ENCODE measurements at regions not wholly inside any gene's neighbourhood (a gene's known extent, or its start where the extent isn't known, plus 50 kb on each side); places are given as distances from the start of the nearest gene placed in this dataset.
"Not testable (repeated sequence)": the region's sequence is repeated elsewhere in the genome, so short reads cannot be mapped to it uniquely, and the experiment has no call there.

- DNase-seq, result no peak
These were observed 749.4 kb downstream of the XPNPEP1 start for GRCh38 chr10:109173937-109174336.

GRCh38 chr10:109173121-109173520 lies 750.2 kb downstream of the XPNPEP1 start:
- DNase-seq, result no peak

GRCh38 chr10:109166935-109167334 lies 756.4 kb downstream of the XPNPEP1 start:
- DNase-seq, result no peak

GRCh38 chr10:109159351-109159750 lies 764.0 kb downstream of the XPNPEP1 start:
- DNase-seq, result no peak

GRCh38 chr10:109156396-109156795 lies 766.9 kb downstream of the XPNPEP1 start:
- no peak for DNase-seq

- no peak for DNase-seq
These were observed 773.5 kb downstream of the XPNPEP1 start for GRCh38 chr10:109149666-109150350.

GRCh38 chr10:109127363-109127762 lies 795.9 kb downstream of the XPNPEP1 start:
- DNase-seq, result no peak

GRCh38 chr10:109126541-109126940 lies 796.8 kb downstream of the XPNPEP1 start:
- no peak for DNase-seq

GRCh38 chr10:109126016-109126415 lies 797.3 kb downstream of the XPNPEP1 start:
- no peak for DNase-seq

- DNase-seq, result no peak
These were observed 808.1 kb downstream of the XPNPEP1 start for GRCh38 chr10:109115179-109115578.

GRCh38 chr10:109114579-109114978 lies 808.7 kb downstream of the XPNPEP1 start:
- DNase-seq, result no peak

GRCh38 chr10:109106604-109107003 lies 816.7 kb downstream of the XPNPEP1 start:
- DNase-seq, result no peak

- DNase-seq, result no peak
These were observed 817.6 kb downstream of the XPNPEP1 start for GRCh38 chr10:109105725-109106124.

GRCh38 chr10:109104806-109105205 lies 818.5 kb downstream of the XPNPEP1 start:
- DNase-seq, result no peak

- no peak for DNase-seq
These were observed 820.0 kb downstream of the XPNPEP1 start for GRCh38 chr10:109103278-109103677.

GRCh38 chr10:109089779-109090178 lies 833.5 kb downstream of the XPNPEP1 start:
- DNase-seq, result no peak

GRCh38 chr10:109071539-109071938 lies 851.8 kb downstream of the XPNPEP1 start:
- no peak for DNase-seq

- no peak for DNase-seq
These were observed 852.8 kb downstream of the XPNPEP1 start for GRCh38 chr10:109070492-109070891.

- no peak for DNase-seq
These were observed 856.3 kb downstream of the XPNPEP1 start for GRCh38 chr10:109067031-109067430.

- no peak for DNase-seq
These were observed 857.5 kb downstream of the XPNPEP1 start for GRCh38 chr10:109065821-109066220.

- no peak for DNase-seq
These were observed 860.9 kb downstream of the XPNPEP1 start for GRCh38 chr10:109062371-109062770.

- DNase-seq, result no peak
These were observed 868.1 kb downstream of the XPNPEP1 start for GRCh38 chr10:109055243-109055642.

GRCh38 chr10:109047856-109048255 lies 875.5 kb downstream of the XPNPEP1 start:
- no peak for DNase-seq

GRCh38 chr10:109046427-109046826 lies 876.9 kb downstream of the XPNPEP1 start:
- DNase-seq, result not testable (repeated sequence)

- DNase-seq, result no peak
These were observed 882.7 kb downstream of the XPNPEP1 start for GRCh38 chr10:109040622-109041021.
